GM12874 (cell line): ENCODE measurements at regions not wholly inside any gene's neighbourhood (a gene's known extent, or its start where the extent isn't known, plus 50 kb on each side); places are given as distances from the start of the nearest gene placed in this dataset.

Experiments
- CTCF ChIP-seq: IDR thresholded peaks from 2 replicates; pipeline ENCODE4 v1.5.1; 2011; ENCODE audit warnings: low read depth, mild to moderate bottlenecking, control low read depth, low read length, moderate library complexity; ENCODE audit not compliant: insufficient read depth

GRCh38 chr4:171639540-171639939 lies 173.7 kb upstream of the GALNTL6 start:
- TF ChIP-seq CTCF, result no peak

- TF ChIP-seq CTCF, result no peak
Observed at GRCh38 chr4:171636606-171637005, 176.6 kb upstream of the GALNTL6 start.

GRCh38 chr4:171629737-171630136 lies 183.5 kb upstream of the GALNTL6 start:
- no peak for TF ChIP-seq CTCF

GRCh38 chr4:171629182-171629581 lies 184.0 kb upstream of the GALNTL6 start:
- no peak for TF ChIP-seq CTCF

GRCh38 chr4:171626554-171626953 lies 186.7 kb upstream of the GALNTL6 start:
- TF ChIP-seq CTCF, result no peak

- TF ChIP-seq CTCF, result no peak
Observed at GRCh38 chr4:171622729-171623128, 190.5 kb upstream of the GALNTL6 start.

GRCh38 chr4:171621646-171622045 lies 191.6 kb upstream of the GALNTL6 start:
- no peak for TF ChIP-seq CTCF

GRCh38 chr4:171612907-171613306 lies 200.3 kb upstream of the GALNTL6 start:
- no peak for TF ChIP-seq CTCF
